ENCODE measurements at regions not wholly inside any gene's neighbourhood (a gene's known extent, or its start where the extent isn't known, plus 50 kb on each side); places are given as distances from the start of the nearest gene placed in this dataset.

- no peak for DNase-seq (ENCODE audit: low spot score)
- in situ Hi-C loops (cut with MboI; ENCODE audit: low pct_unique_long_range_greater_than_20kb, low sequenced_read_pairs, unreplicated experiment), result no loop called here
- TF ChIP-seq, protein P1, sequence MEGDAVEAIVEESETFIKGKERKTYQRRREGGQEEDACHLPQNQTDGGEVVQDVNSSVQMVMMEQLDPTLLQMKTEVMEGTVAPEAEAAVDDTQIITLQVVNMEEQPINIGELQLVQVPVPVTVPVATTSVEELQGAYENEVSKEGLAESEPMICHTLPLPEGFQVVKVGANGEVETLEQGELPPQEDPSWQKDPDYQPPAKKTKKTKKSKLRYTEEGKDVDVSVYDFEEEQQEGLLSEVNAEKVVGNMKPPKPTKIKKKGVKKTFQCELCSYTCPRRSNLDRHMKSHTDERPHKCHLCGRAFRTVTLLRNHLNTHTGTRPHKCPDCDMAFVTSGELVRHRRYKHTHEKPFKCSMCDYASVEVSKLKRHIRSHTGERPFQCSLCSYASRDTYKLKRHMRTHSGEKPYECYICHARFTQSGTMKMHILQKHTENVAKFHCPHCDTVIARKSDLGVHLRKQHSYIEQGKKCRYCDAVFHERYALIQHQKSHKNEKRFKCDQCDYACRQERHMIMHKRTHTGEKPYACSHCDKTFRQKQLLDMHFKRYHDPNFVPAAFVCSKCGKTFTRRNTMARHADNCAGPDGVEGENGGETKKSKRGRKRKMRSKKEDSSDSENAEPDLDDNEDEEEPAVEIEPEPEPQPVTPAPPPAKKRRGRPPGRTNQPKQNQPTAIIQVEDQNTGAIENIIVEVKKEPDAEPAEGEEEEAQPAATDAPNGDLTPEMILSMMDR (IDR thresholded peaks at IDR 0.05; ENCODE audit: extremely low read depth, insufficient read depth, missing control alignments), result no peak
These were observed 1093.9 kb downstream of the CBLN2 start for GRCh38 chr18:71450257-71450656.

DNA sequence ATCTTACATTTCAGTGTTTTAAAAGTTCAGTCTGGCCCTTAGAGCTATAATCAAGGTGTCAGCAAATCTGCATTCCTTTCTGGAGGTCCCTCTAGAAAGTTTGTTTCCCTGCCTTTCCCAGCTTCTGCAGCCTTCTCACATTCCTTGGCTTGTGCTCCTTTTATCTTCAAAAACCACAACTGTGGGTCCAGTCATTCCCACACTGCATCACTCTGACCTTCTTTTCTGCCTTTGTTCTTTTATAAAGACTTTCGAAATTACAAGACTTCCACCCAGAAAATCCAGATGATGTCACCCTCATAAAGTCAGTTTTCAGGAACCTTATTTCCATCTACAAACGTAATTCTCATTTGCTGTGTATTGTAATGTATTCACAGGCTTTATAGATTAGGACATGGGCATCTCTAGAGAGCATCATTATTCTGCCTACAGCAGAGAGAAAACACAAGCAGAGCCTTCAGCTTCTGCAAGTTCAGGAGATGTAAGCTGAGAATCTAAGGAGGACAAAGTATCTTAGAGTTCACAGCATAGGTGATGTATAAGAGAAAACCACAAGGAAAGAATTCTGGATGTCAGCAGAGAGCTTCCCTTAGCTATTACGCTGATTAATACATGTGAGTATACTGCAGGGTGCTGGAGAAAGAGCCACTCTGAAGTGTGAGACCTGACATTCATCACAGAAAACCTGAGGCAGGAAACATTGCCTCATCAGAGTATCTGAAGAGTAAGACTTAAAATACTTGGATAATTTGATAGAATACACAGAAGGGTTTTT, 1100.2 kb downstream of the CBLN2 start:
- DNase-seq (ENCODE audit: low spot score), result no peak
- TF ChIP-seq, protein P1 (IDR thresholded peaks at IDR 0.05; ENCODE audit: extremely low read depth, insufficient read depth, missing control alignments), result no peak
- in situ Hi-C loops (cut with MboI; ENCODE audit: low pct_unique_long_range_greater_than_20kb, low sequenced_read_pairs, unreplicated experiment), result no loop called here

GRCh38 chr18:71442731-71443141, 1101.4 kb downstream of the CBLN2 start:
- DNase-seq (ENCODE audit: low spot score), result no peak
- TF ChIP-seq, protein P1 (IDR thresholded peaks at IDR 0.05; ENCODE audit: extremely low read depth, insufficient read depth, missing control alignments), result no peak
- in situ Hi-C loops (cut with MboI; ENCODE audit: low pct_unique_long_range_greater_than_20kb, low sequenced_read_pairs, unreplicated experiment), result no loop called here

GRCh38 chr18:71441156-71441555, 1103.0 kb downstream of the CBLN2 start:
- in situ Hi-C loops (cut with MboI; ENCODE audit: low pct_unique_long_range_greater_than_20kb, low sequenced_read_pairs, unreplicated experiment), result no loop called here
- DNase-seq (ENCODE audit: low spot score), result no peak
- TF ChIP-seq, protein P1 (IDR thresholded peaks at IDR 0.05; ENCODE audit: extremely low read depth, insufficient read depth, missing control alignments), result no peak

GRCh38 chr18:71437511-71437910, 1106.6 kb downstream of the CBLN2 start:
- no peak for DNase-seq (ENCODE audit: low spot score)
- TF ChIP-seq, protein P1 (IDR thresholded peaks at IDR 0.05; ENCODE audit: extremely low read depth, insufficient read depth, missing control alignments), result no peak
- in situ Hi-C loops (cut with MboI; ENCODE audit: low pct_unique_long_range_greater_than_20kb, low sequenced_read_pairs, unreplicated experiment), result no loop called here

- in situ Hi-C loops (cut with MboI; ENCODE audit: low pct_unique_long_range_greater_than_20kb, low sequenced_read_pairs, unreplicated experiment), result no loop called here
- no peak for DNase-seq (ENCODE audit: low spot score)
- TF ChIP-seq, protein P1 (IDR thresholded peaks at IDR 0.05; ENCODE audit: extremely low read depth, insufficient read depth, missing control alignments), result no peak
These were observed 1110.8 kb downstream of the CBLN2 start for GRCh38 chr18:71433373-71433772.
